Mesenchymal stem cell (in vitro differentiated cells and primary cell): ENCODE measurements at regions not wholly inside any gene's neighbourhood (a gene's known extent, or its start where the extent isn't known, plus 50 kb on each side); places are given as distances from the start of the nearest gene placed in this dataset.

Source experiments
- DNase-seq: peaks from one replicate; pipeline ENCODE4 v3.0.0-alpha.2; 2013
- H2AFZ ChIP-seq: one replicate; pipeline ENCODE4 v1.6.1; 2013; ENCODE audit warnings: low read depth, mild to moderate bottlenecking, control low read depth, inconsistent platforms, low read length, moderate library complexity
- H2AK5ac ChIP-seq: 2 replicates; pipeline ENCODE4 v1.6.1; 2013; ENCODE audit warnings: low read length, moderate library complexity, mild to moderate bottlenecking, inconsistent platforms; ENCODE audit not compliant: severe bottlenecking
- H2BK120ac ChIP-seq: one replicate; pipeline ENCODE4 v1.6.1; 2013; ENCODE audit warnings: low read depth, mild to moderate bottlenecking, inconsistent platforms, low read length, moderate library complexity
- H2BK12ac ChIP-seq, 2 experiments: one replicate each; pipeline ENCODE4 v1.6.1; 2013; ENCODE audit warnings: inconsistent platforms in 2 of 2, low read length in 2 of 2, mild to moderate bottlenecking in 2 of 2, moderate library complexity in 2 of 2, control low read depth in 1 of 2
- H2BK15ac ChIP-seq: one replicate; pipeline ENCODE4 v1.6.1; 2013; ENCODE audit warnings: mild to moderate bottlenecking, low read depth, inconsistent platforms; ENCODE audit not compliant: poor library complexity, severe bottlenecking
- H2BK5ac ChIP-seq: 2 replicates; pipeline ENCODE4 v1.6.1; 2013; ENCODE audit warnings: low read depth, mild to moderate bottlenecking, low read length, control low read depth, inconsistent platforms; ENCODE audit not compliant: poor library complexity, severe bottlenecking
- H3K14ac ChIP-seq, 2 experiments: one replicate each; pipeline ENCODE4 v1.6.1; 2013; ENCODE audit warnings: inconsistent platforms in 2 of 2, low read length in 2 of 2, control low read depth in 1 of 2, mild to moderate bottlenecking in 1 of 2, moderate library complexity in 1 of 2
- H3K18ac ChIP-seq, 2 experiments: one replicate each; pipeline ENCODE4 v1.6.1; 2013; ENCODE audit warnings: inconsistent platforms in 2 of 2, low read length in 2 of 2, control low read depth in 1 of 2, low read depth in 1 of 2, mild to moderate bottlenecking in 1 of 2
- H3K23ac ChIP-seq, 2 experiments: one replicate each; pipeline ENCODE4 v1.6.1; 2013; ENCODE audit warnings: inconsistent platforms in 2 of 2, low read length in 2 of 2, mild to moderate bottlenecking in 2 of 2, moderate library complexity in 2 of 2, control low read depth in 1 of 2
- H3K27ac ChIP-seq: 2 replicates; pipeline ENCODE4 v1.5.1; 2013; ENCODE audit warnings: mild to moderate bottlenecking, moderate library complexity, low read length, control low read depth, inconsistent platforms; ENCODE audit not compliant: poor library complexity, severe bottlenecking
- H3K27me3 ChIP-seq, 2 experiments: 2 replicates each; pipeline versions ENCODE4 v1.6.1 to v1.7.0; 2013; ENCODE audit warnings: low read length in 2 of 2, mild to moderate bottlenecking in 2 of 2, moderate library complexity in 2 of 2, control low read depth in 1 of 2, inconsistent platforms in 1 of 2; ENCODE audit not compliant: control insufficient read depth in 1 of 2, insufficient read depth in 1 of 2
- H3K36me3 ChIP-seq, 2 experiments: 2 replicates each; pipeline versions ENCODE4 v1.6.1 to v1.7.0; 2013; ENCODE audit warnings: low read length in 2 of 2, control low read depth in 1 of 2, inconsistent platforms in 1 of 2, low read depth in 1 of 2, mild to moderate bottlenecking in 1 of 2; ENCODE audit not compliant: insufficient read depth in 2 of 2, control insufficient read depth in 1 of 2
- H3K4ac ChIP-seq, 2 experiments: one replicate each; pipeline ENCODE4 v1.6.1; 2013; ENCODE audit warnings: inconsistent platforms in 2 of 2, low read length in 2 of 2, mild to moderate bottlenecking in 2 of 2, moderate library complexity in 2 of 2, control low read depth in 1 of 2, low read depth in 1 of 2
- H3K4me1 ChIP-seq: 2 replicates; pipeline ENCODE4 v1.6.1; 2013; ENCODE audit warnings: low read depth, low read length, control low read depth; ENCODE audit not compliant: control insufficient read depth, insufficient read depth
- H3K4me2 ChIP-seq: 2 replicates; pipeline ENCODE4 v1.6.1; 2013; ENCODE audit warnings: low read length, mild to moderate bottlenecking, inconsistent platforms; ENCODE audit not compliant: poor library complexity, severe bottlenecking
- H3K4me3 ChIP-seq, 2 experiments: 2 replicates each; pipeline versions ENCODE4 v1.5.1 to v1.7.0; 2013; ENCODE audit warnings: low read length in 2 of 2, mild to moderate bottlenecking in 2 of 2, control low read depth in 1 of 2, low read depth in 1 of 2; ENCODE audit not compliant: insufficient read depth in 1 of 2
- H3K79me1 ChIP-seq: replicated peaks from 2 replicates; pipeline ENCODE4 v1.6.1; 2013; ENCODE audit warnings: mild to moderate bottlenecking, control low read depth, low read length, inconsistent platforms; ENCODE audit not compliant: poor library complexity, severe bottlenecking
- H3K9ac ChIP-seq: 2 replicates; pipeline ENCODE4 v1.7.0; 2013; ENCODE audit warnings: mild to moderate bottlenecking, low read length, moderate library complexity
- H3K9me3 ChIP-seq: 2 replicates; pipeline ENCODE4 v1.7.0; 2013; ENCODE audit warnings: mild to moderate bottlenecking, low read length; ENCODE audit not compliant: control insufficient read depth
- H4K8ac ChIP-seq: one replicate; pipeline ENCODE4 v1.6.1; 2013; ENCODE audit warnings: inconsistent platforms, mild to moderate bottlenecking, low read length, moderate library complexity
- H4K91ac ChIP-seq: one replicate; pipeline ENCODE4 v1.6.1; 2013; ENCODE audit warnings: mild to moderate bottlenecking, low read length, inconsistent platforms
- WGBS: methylation state at CpG from one replicate; pipeline ENCODE4 v1.1.7; 2013; ENCODE audit warnings: mixed read lengths; 5-methylcytosine and 5-hydroxymethylcytosine counted together

DNA sequence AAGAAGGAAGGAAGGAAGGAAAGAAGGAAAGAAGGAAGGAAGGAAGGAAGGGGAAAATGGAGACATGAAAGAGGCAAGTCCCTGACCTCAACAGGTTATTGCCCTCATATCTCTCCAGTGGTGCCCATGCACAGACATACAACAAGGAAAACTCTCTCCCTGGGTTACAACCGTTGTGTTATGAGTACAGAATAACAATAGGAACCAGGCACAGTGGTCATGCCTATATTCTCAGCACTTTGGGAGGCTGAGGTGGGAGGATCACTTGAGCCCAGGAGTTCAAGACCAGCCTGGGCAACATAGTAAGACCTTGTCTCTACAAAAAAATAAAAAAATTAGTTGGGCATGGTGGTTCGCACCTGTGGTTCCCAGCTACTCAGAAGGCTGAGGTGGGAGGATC is 139.4 kb upstream of the HMGA2 start:
- Histone ChIP-seq H3K4me2 (no peak overlapping the region), H4K91ac (no peak overlapping the region), H3K27ac (no peak overlapping the region), H2AK5ac (no peak overlapping the region), H2BK15ac (no peak overlapping the region), H2BK5ac (no peak overlapping the region), H3K79me1 (no peaks in the 10 kb centered on the region), H3K27me3 (no peaks in the 10 kb centered on the region), H3K18ac (peak overlapping the region in 1 of 2 experiments; percentile 11), H4K8ac (no peak overlapping the region), H3K9ac (no peak overlapping the region), H3K23ac (no peak overlapping the region), H3K14ac (no peak overlapping the region), H2BK12ac (no peak overlapping the region), H3K9me3 (no peaks in the 10 kb centered on the region), H2AFZ (no peak overlapping the region), H2BK120ac (no peak overlapping the region), H3K4me3 (no peak overlapping the region), H3K4me1 (no peaks in the 10 kb centered on the region), H3K4ac (no peak overlapping the region), H3K36me3 (no peaks in the 10 kb centered on the region)
- 100% methylated on average over 2 of the region's 2 CpGs for WGBS
- no peak for DNase-seq

DNA sequence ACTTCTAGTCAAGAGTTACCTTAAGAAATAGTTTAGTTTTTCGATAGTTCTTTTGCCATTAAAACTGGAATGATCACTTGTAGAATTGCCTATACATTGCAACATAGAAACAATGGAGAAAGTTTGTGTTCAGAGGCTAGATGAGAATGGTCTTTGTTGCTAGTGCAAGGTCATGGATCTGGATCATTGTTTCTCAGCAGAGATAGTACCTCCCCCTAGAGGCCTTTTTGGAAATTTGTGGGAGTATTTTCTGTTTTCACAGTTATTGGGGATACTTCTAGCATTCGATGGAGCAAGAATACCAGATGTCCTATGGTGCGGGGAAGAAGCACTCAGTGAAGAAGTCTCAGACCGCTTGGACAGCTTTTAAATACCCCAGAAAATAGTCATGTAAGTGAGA is 138.8 kb upstream of the HMGA2 start:
- Histone ChIP-seq H2BK15ac (no peak overlapping the region), H3K4ac (no peak overlapping the region), H3K79me1 (no peaks in the 10 kb centered on the region), H3K9me3 (no peaks in the 10 kb centered on the region), H3K27me3 (no peaks in the 10 kb centered on the region), H4K91ac (no peak overlapping the region), H3K14ac (no peak overlapping the region), H2AK5ac (no peak overlapping the region), H3K4me3 (no peak overlapping the region), H3K4me1 (no peaks in the 10 kb centered on the region), H3K36me3 (no peaks in the 10 kb centered on the region), H3K27ac (no peak overlapping the region), H2BK5ac (no peak overlapping the region), H2BK12ac (no peak overlapping the region), H3K9ac (peak overlapping the region; percentile 19), H2BK120ac (no peak overlapping the region), H2AFZ (no peak overlapping the region), H4K8ac (no peak overlapping the region), H3K4me2 (no peak overlapping the region), H3K23ac (no peak overlapping the region), H3K18ac (no peak overlapping the region)
- WGBS: 83% methylated on average over 3 of the region's 4 CpGs
- DNase-seq: peak; percentile 40

DNA sequence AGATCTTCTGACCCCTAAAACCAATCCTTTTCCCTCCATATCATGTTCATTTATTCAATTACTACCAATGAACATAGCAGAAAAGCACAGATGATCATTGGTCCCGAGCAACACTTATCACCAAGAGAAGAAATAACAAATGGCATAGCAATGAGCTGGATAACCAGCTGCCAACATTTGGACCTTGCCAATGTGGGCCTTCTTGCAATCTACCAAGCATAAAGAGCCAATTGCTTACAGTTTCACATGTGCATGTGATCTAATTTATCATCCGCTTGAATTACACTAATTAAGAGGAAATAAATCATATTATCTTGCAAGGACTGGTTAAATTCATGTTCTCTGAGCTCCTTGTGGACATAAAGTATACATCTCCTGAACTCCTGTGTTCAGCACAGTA is 134.8 kb upstream of the HMGA2 start:
- Histone ChIP-seq H3K4me3 (no peak overlapping the region), H3K4me1 (no peaks in the 10 kb centered on the region), H2BK15ac (no peak overlapping the region), H3K18ac (no peak overlapping the region), H2AFZ (no peak overlapping the region), H3K4ac (no peak overlapping the region), H3K9ac (no peak overlapping the region), H3K27ac (no peak overlapping the region), H2BK12ac (no peak overlapping the region), H4K91ac (no peak overlapping the region), H2BK120ac (no peak overlapping the region), H3K9me3 (no peaks in the 10 kb centered on the region), H4K8ac (no peak overlapping the region), H3K14ac (no peak overlapping the region), H2BK5ac (no peak overlapping the region), H2AK5ac (no peak overlapping the region), H3K36me3 (no peaks in the 10 kb centered on the region), H3K27me3 (no peaks in the 10 kb centered on the region), H3K79me1 (no peaks in the 10 kb centered on the region), H3K23ac (no peak overlapping the region), H3K4me2 (no peak overlapping the region)
- DNase-seq: no peak
- 98% methylated on average over 1 of the region's 2 CpGs for WGBS

DNA sequence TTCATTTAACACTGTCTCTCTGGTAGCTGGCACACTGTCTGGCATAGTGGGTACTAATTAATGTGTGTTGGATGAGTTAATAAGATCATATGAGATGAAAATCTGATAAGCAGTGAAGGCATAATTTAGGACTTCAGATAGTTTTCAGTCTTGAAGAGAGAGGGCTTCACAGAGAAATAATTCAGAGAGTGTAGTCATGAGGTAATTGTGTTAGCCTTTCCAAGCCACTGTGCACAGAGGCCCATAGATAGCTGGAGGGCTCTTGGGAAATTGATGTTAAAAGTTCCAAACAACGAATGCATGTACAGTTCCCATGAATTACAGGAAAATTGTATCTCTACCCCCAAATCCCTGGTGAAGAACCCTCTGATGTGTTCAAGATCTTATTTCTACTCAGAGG is 133.8 kb upstream of the HMGA2 start:
- Histone ChIP-seq H3K9ac (no peak overlapping the region), H2BK5ac (no peak overlapping the region), H3K14ac (no peak overlapping the region), H2AK5ac (no peak overlapping the region), H2BK12ac (no peak overlapping the region), H3K4me3 (no peak overlapping the region), H3K23ac (no peak overlapping the region), H3K79me1 (no peaks in the 10 kb centered on the region), H2BK15ac (no peak overlapping the region), H3K18ac (no peak overlapping the region), H3K4me2 (no peak overlapping the region), H3K36me3 (no peaks in the 10 kb centered on the region), H3K4me1 (peaks cover 1% of the 10 kb centered on the region), H3K4ac (no peak overlapping the region), H4K8ac (no peak overlapping the region), H3K27ac (no peak overlapping the region), H3K27me3 (no peaks in the 10 kb centered on the region), H2AFZ (no peak overlapping the region), H4K91ac (no peak overlapping the region), H2BK120ac (no peak overlapping the region), H3K9me3 (no peaks in the 10 kb centered on the region)
- no CpG with 5 or more reads among the region's 1 CpG for WGBS
- no peak for DNase-seq
